H1 (cell line): ENCODE measurements at regions not wholly inside any gene's neighbourhood (a gene's known extent, or its start where the extent isn't known, plus 50 kb on each side); places are given as distances from the start of the nearest gene placed in this dataset.

Experiments
- CTCF ChIA-PET: fragments of 300-600 bp; sonication (Branson Sonifier 250); formaldehyde crosslinking; loops from one replicate; lab custom pipeline; 2021; ENCODE audit not compliant: partially characterized antibody; lab: Charles Lee
- POLR2A ChIA-PET: fragments of 300-600 bp; sonication (Branson Sonifier 250); formaldehyde crosslinking; loops from one replicate; lab custom pipeline; 2021; ENCODE audit warnings: inconsistent platforms; ENCODE audit not compliant: partially characterized antibody; lab: Charles Lee
- DNase-seq, 2 experiments: peaks; one replicate each; pipeline versions ENCODE4 v3.0.0 to v3.0.0-alpha.2; 2010 to 2022; ENCODE audit warnings: low spot score in 2 of 2, low read depth in 1 of 2, mixed read lengths in 1 of 2
- FAIRE-seq: peaks from 2 replicates; lab custom pipeline; 2011; peaks lifted over from hg19 to GRCh38; lab: Jason Lieb, UNC
- H2AFZ ChIP-seq: 2 replicates; pipeline ENCODE4 v1.8.1; 2012; ENCODE audit warnings: low read length, inconsistent platforms
- H2AK5ac ChIP-seq: 2 replicates; pipeline ENCODE4 v1.6.1; 2013; ENCODE audit warnings: low read depth, low read length
- H2BK120ac ChIP-seq: replicated peaks from 2 replicates; pipeline ENCODE3; 2013; ENCODE audit warnings: low read depth, low read length, inconsistent platforms
- H2BK12ac ChIP-seq: 2 replicates; pipeline ENCODE4 v1.6.1; 2013; ENCODE audit warnings: low read depth, low read length
- H2BK15ac ChIP-seq: 2 replicates; pipeline ENCODE4 v1.6.1; 2013; ENCODE audit warnings: low read length
- H2BK20ac ChIP-seq: 2 replicates; pipeline ENCODE4 v1.6.1; 2013; ENCODE audit warnings: low read length
- H2BK5ac ChIP-seq: 2 replicates; pipeline ENCODE4 v1.6.1; 2013; ENCODE audit warnings: low read depth, low read length
- H3K14ac ChIP-seq: 2 replicates; pipeline ENCODE4 v1.6.1; 2013; ENCODE audit warnings: inconsistent platforms; ENCODE audit not compliant: insufficient read length
- H3K18ac ChIP-seq: 2 replicates; pipeline ENCODE4 v1.6.1; 2013; ENCODE audit warnings: low read length; ENCODE audit errors: extremely low read depth
- H3K23ac ChIP-seq: 2 replicates; pipeline ENCODE4 v1.6.1; 2013; ENCODE audit warnings: inconsistent platforms; ENCODE audit not compliant: insufficient read length
- H3K23me2 ChIP-seq: 2 replicates; pipeline ENCODE4 v1.6.1; 2013; ENCODE audit warnings: low read depth, low read length
- H3K27ac ChIP-seq: 2 replicates; pipeline ENCODE4 v1.6.1; 2011; ENCODE audit warnings: low read depth, low read length, inconsistent platforms
- H3K27me3 ChIP-seq, 4 experiments: replicated peaks in 1 of 4; 1 replicate in 1 of 4; 2 replicates in 3 of 4; pipeline versions ENCODE4 v1.6.1 to v1.8.1; 2011 to 2013; ENCODE audit warnings: low read length in 3 of 4, mild to moderate bottlenecking in 3 of 4, inconsistent platforms in 2 of 4, mixed read lengths in 2 of 4, moderate library complexity in 1 of 4; ENCODE audit not compliant: control insufficient read depth in 3 of 4, insufficient read depth in 3 of 4; ENCODE audit errors: extremely low read depth in 1 of 4
- H3K36me3 ChIP-seq, 4 experiments: 2 replicates each; pipeline versions ENCODE4 v1.6.1 to v1.8.1; 2011 to 2013; ENCODE audit warnings: mild to moderate bottlenecking in 4 of 4, low read length in 3 of 4, moderate library complexity in 2 of 4, control low read depth in 1 of 4, inconsistent platforms in 1 of 4; ENCODE audit not compliant: insufficient read depth in 4 of 4, control insufficient read depth in 2 of 4
- H3K4ac ChIP-seq: replicated peaks from 2 replicates; pipeline ENCODE3; 2013; ENCODE audit warnings: low read length, low read depth, mixed read lengths, inconsistent platforms; ENCODE audit not compliant: insufficient read length
- H3K4me1 ChIP-seq, 4 experiments: replicated peaks in 1 of 4; 1 replicate in 1 of 4; 2 replicates in 3 of 4; pipeline versions ENCODE4 v1.6.1 to v1.8.1; 2011 to 2013; ENCODE audit warnings: low read length in 3 of 4, inconsistent platforms in 2 of 4, mixed read lengths in 1 of 4; ENCODE audit not compliant: insufficient read depth in 4 of 4, control insufficient read depth in 3 of 4
- H3K4me2 ChIP-seq, 2 experiments: 2 replicates each; pipeline versions ENCODE4 v1.6.1 to v1.8.1; 2011 to 2013; ENCODE audit warnings: low read depth in 2 of 2, low read length in 2 of 2, control low read depth in 1 of 2, inconsistent platforms in 1 of 2, mild to moderate bottlenecking in 1 of 2; ENCODE audit not compliant: insufficient read depth in 1 of 2
- H3K4me3 ChIP-seq, 4 experiments: fragments of 200-600, 300-600 bp in 1 of 4; sonication (generic), shearing (Covaris generic), sonication (Bioruptor Twin) in 1 of 4; 2 replicates each; pipeline versions ENCODE4 v1.5.1 to v1.8.1; 2011 to 2016; ENCODE audit warnings: low read length in 4 of 4, low read depth in 3 of 4, control low read depth in 2 of 4, inconsistent platforms in 2 of 4, mild to moderate bottlenecking in 2 of 4, mixed read lengths in 1 of 4, moderate library complexity in 1 of 4; ENCODE audit not compliant: insufficient read depth in 2 of 4; ENCODE audit errors: extremely low read depth in 1 of 4
- H3K56ac ChIP-seq: replicated peaks from 2 replicates; pipeline ENCODE3; 2013; ENCODE audit warnings: low read depth, mild to moderate bottlenecking, mixed read lengths, low read length, inconsistent platforms; ENCODE audit not compliant: insufficient read length
- H3K79me1 ChIP-seq: 2 replicates; pipeline ENCODE4 v1.6.1; 2013; ENCODE audit warnings: low read depth, low read length, control low read depth
- H3K79me2 ChIP-seq, 2 experiments: 2 replicates each; pipeline versions ENCODE4 v1.6.1 to v1.8.1; 2012 to 2013; ENCODE audit warnings: low read length in 2 of 2, mild to moderate bottlenecking in 2 of 2, inconsistent platforms in 1 of 2; ENCODE audit not compliant: insufficient read depth in 2 of 2, control insufficient read depth in 1 of 2
- H3K9ac ChIP-seq, 4 experiments: replicated peaks in 1 of 4; 1 replicate in 1 of 4; 2 replicates in 3 of 4; pipeline versions ENCODE4 v1.6.1 to v1.8.1; 2011 to 2013; ENCODE audit warnings: low read depth in 3 of 4, low read length in 3 of 4, control low read depth in 2 of 4, mild to moderate bottlenecking in 2 of 4, moderate library complexity in 2 of 4, inconsistent platforms in 1 of 4; ENCODE audit errors: extremely low read depth in 1 of 4
- H3K9me3 ChIP-seq, 2 experiments: 2 replicates each; pipeline versions ENCODE4 v1.6.1 to v1.8.1; 2012 to 2013; ENCODE audit warnings: mild to moderate bottlenecking in 2 of 2, moderate library complexity in 2 of 2, control low read depth in 1 of 2, inconsistent platforms in 1 of 2, low read depth in 1 of 2, low read length in 1 of 2, mixed read lengths in 1 of 2; ENCODE audit not compliant: insufficient read depth in 2 of 2
- H4K20me1 ChIP-seq, 2 experiments: replicated peaks in 1 of 2; 2 replicates each; pipeline versions ENCODE3 to v1.8.1; 2011 to 2013; ENCODE audit warnings: inconsistent platforms in 2 of 2, low read length in 2 of 2, mild to moderate bottlenecking in 1 of 2; ENCODE audit not compliant: insufficient read depth in 2 of 2, control insufficient read depth in 1 of 2
- H4K5ac ChIP-seq: 2 replicates; pipeline ENCODE4 v1.6.1; 2013; ENCODE audit warnings: low read length, low read depth, mixed read lengths, inconsistent platforms; ENCODE audit not compliant: insufficient read length
- H4K8ac ChIP-seq: 2 replicates; pipeline ENCODE4 v1.8.0; 2013; ENCODE audit warnings: mild to moderate bottlenecking, moderate library complexity, low read length, inconsistent platforms; ENCODE audit not compliant: insufficient read depth; ENCODE audit errors: extremely low read depth
- H4K91ac ChIP-seq: replicated peaks from 2 replicates; pipeline ENCODE3; 2013; ENCODE audit warnings: low read length, mixed read lengths, inconsistent platforms; ENCODE audit not compliant: insufficient read length
- BRCA1 ChIP-seq: IDR thresholded peaks from 2 replicates; pipeline ENCODE4 v1.6.1; 2012; ENCODE audit warnings: low read depth, low read length, improper control_type of control experiment
- CHD1 ChIP-seq: IDR thresholded peaks from 2 replicates; pipeline ENCODE4 v1.6.1; 2012; ENCODE audit warnings: low read depth, low read length, improper control_type of control experiment
- EGR1 ChIP-seq: IDR thresholded peaks from 2 replicates; pipeline ENCODE4 v1.6.1; 2011; ENCODE audit warnings: low read depth, low read length, borderline replicate concordance
- HDAC6 ChIP-seq: IDR thresholded peaks from one replicate; pipeline ENCODE4 v1.7.1; 2012; ENCODE audit warnings: low read depth, mild to moderate bottlenecking, inconsistent platforms, low read length, moderate library complexity
- KDM1A ChIP-seq: fragments of 200-600, 300-600 bp; sonication (generic); IDR thresholded peaks from 2 replicates; pipeline ENCODE4 v1.7.1; 2016; ENCODE audit warnings: mild to moderate bottlenecking, low read length, borderline replicate concordance
- KDM5A ChIP-seq: fragments of 200-600 bp; IDR thresholded peaks from 2 replicates; pipeline ENCODE4 v1.7.1; 2012; ENCODE audit warnings: mild to moderate bottlenecking, low read length, inconsistent platforms, mixed read lengths
- POLR2A ChIP-seq, 2 experiments: IDR thresholded peaks; 1 replicate in 1 of 2; 2 replicates in 1 of 2; pipeline ENCODE4 v1.6.1; 2011; ENCODE audit warnings: low read depth in 2 of 2, low read length in 2 of 2, mild to moderate bottlenecking in 2 of 2; ENCODE audit errors: control extremely low read depth in 1 of 2
- TAF1 ChIP-seq: IDR thresholded peaks from 2 replicates; pipeline ENCODE4 v1.6.1; 2011; ENCODE audit warnings: mild to moderate bottlenecking, low read depth, low read length
- YY1 ChIP-seq: IDR thresholded peaks from 2 replicates; pipeline ENCODE4 v1.6.1; 2011; ENCODE audit warnings: low read depth, mild to moderate bottlenecking, low read length
- WGBS, 2 experiments: shearing (Covaris generic) in 1 of 2; methylation state at CpG; one replicate each; pipeline versions ENCODE4 v1.1.6 to v1.1.7; 2013 to 2015; ENCODE audit warnings: low lambda C conversion rate in 2 of 2, mixed read lengths in 2 of 2, inconsistent platforms in 1 of 2, low coverage in 1 of 2, missing lambda C conversion rate in 1 of 2; ENCODE audit not compliant: insufficient replicate concordance in 2 of 2, insufficient coverage in 1 of 2, insufficient read length in 1 of 2; ENCODE audit errors: extremely low coverage in 1 of 2, missing lambda C conversion rate in 1 of 2; 5-methylcytosine and 5-hydroxymethylcytosine counted together
- TF ChIP-seq, protein P1 (sequence below), 3 experiments: IDR thresholded peaks; 1 replicate in 2 of 3; 2 replicates in 1 of 3; pipeline versions ENCODE4 v1.5.1 to v1.6.1; 2011; ENCODE audit warnings: low read length in 3 of 3, mild to moderate bottlenecking in 3 of 3, inconsistent platforms in 2 of 3, low read depth in 1 of 3, moderate library complexity in 1 of 3; ENCODE audit not compliant: insufficient read depth in 1 of 3; ENCODE audit errors: control extremely low read depth in 1 of 3
- TF ChIP-seq, protein P2 (sequence below): IDR thresholded peaks from 2 replicates; pipeline ENCODE4 v1.6.1; 2012; ENCODE audit warnings: inconsistent platforms

DNA sequence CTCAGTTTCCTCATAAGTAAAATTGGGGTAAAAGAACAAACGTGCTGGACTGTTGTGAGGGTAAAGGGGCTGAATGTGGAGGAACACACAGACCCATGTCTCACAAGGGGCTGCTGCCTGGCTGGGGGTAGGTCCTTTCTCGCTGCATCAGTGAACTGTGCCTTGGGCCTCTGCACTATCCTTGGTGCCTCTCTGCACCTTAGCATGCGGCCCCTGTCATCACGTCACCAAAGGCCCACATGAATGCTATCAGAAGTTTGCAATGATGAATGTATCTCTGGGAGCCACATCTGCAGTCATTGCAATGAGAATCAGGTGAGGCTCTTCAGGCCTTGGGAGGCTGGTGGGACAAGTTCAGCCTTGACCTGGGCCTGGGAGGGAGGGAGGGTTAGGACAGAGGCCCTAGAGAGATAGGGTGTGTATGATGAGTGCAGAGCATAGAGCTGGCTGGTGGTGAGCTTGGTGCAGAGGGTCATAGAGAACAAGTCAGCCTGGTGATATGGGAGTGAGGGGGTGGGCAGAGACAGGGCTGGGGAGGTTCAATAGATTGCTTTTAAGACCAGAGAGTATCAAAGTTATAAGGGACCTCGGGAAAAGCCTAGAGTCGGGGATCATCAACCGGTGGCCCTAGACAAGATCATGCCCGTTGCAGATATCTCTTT is 308.4 kb downstream of the RPS24 start:
- no peak overlapping the region for H3K4me2 ChIP-seq
- H2AFZ ChIP-seq: no peak overlapping the region
- POLR2A ChIA-PET: no interaction called here
- H3K56ac ChIP-seq: no peak overlapping the region
- no peaks in the 10 kb centered on the region; the same call in 1 of the 2 replicates for H3K23me2 ChIP-seq
- DNase-seq: peak in 1 of 2 experiments; percentile 17
- no peaks in the 10 kb centered on the region for H3K4me1 ChIP-seq
- no peaks in the 10 kb centered on the region; a peak in 1 of 7 replicates for H3K27me3 ChIP-seq
- no peaks in the 10 kb centered on the region for H4K20me1 ChIP-seq
- H3K27ac ChIP-seq: no peak overlapping the region
- H3K4ac ChIP-seq: no peak overlapping the region
- no peak overlapping the region for H3K4me3 ChIP-seq
- H4K8ac ChIP-seq: no peak overlapping the region
- H3K18ac ChIP-seq: no peak overlapping the region
- no peak overlapping the region for H2AK5ac ChIP-seq
- H2BK15ac ChIP-seq: no peak overlapping the region
- H3K9ac ChIP-seq: no peak overlapping the region
- H2BK12ac ChIP-seq: no peak overlapping the region
- H3K79me2 ChIP-seq: no peaks in the 10 kb centered on the region
- no peak overlapping the region for H3K23ac ChIP-seq
- no peak overlapping the region for H3K14ac ChIP-seq
- H2BK5ac ChIP-seq: no peak overlapping the region
- H3K9me3 ChIP-seq: no peaks in the 10 kb centered on the region
- no peak overlapping the region for H4K5ac ChIP-seq
- H2BK120ac ChIP-seq: no peak overlapping the region
- H4K91ac ChIP-seq: peak overlapping the region; percentile 18
- FAIRE-seq: no peak
- no peak overlapping the region for H2BK20ac ChIP-seq
- 86% methylated on average over 8 of the region's 8 CpGs; no CpG with 5 or more reads in 1 of the 2 experiments for WGBS, 2 experiments
- CTCF ChIA-PET: no interaction called here
- H3K79me1 ChIP-seq: no peaks in the 10 kb centered on the region
- no peaks in the 10 kb centered on the region for H3K36me3 ChIP-seq
- TF ChIP-seq, protein P1, sequence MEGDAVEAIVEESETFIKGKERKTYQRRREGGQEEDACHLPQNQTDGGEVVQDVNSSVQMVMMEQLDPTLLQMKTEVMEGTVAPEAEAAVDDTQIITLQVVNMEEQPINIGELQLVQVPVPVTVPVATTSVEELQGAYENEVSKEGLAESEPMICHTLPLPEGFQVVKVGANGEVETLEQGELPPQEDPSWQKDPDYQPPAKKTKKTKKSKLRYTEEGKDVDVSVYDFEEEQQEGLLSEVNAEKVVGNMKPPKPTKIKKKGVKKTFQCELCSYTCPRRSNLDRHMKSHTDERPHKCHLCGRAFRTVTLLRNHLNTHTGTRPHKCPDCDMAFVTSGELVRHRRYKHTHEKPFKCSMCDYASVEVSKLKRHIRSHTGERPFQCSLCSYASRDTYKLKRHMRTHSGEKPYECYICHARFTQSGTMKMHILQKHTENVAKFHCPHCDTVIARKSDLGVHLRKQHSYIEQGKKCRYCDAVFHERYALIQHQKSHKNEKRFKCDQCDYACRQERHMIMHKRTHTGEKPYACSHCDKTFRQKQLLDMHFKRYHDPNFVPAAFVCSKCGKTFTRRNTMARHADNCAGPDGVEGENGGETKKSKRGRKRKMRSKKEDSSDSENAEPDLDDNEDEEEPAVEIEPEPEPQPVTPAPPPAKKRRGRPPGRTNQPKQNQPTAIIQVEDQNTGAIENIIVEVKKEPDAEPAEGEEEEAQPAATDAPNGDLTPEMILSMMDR (IDR thresholded peaks at IDR 0.05; ENCODE audit: control extremely low read depth in 1 of 3, insufficient read depth in 1 of 3, low read depth in 1 of 3, low read length in 3 of 3): no peak
- TF ChIP-seq EGR1: no peak
- TF ChIP-seq CHD1: no peak
- TF ChIP-seq BRCA1: no peak
- TF ChIP-seq, protein P2, sequence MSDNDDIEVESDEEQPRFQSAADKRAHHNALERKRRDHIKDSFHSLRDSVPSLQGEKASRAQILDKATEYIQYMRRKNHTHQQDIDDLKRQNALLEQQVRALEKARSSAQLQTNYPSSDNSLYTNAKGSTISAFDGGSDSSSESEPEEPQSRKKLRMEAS: no peak
- no peak for TF ChIP-seq POLR2A (IDR thresholded peaks at IDR 0.05; ENCODE audit: control extremely low read depth in 1 of 2, low read depth in 2 of 2, low read length in 2 of 2)
- no peak for TF ChIP-seq HDAC6
- TF ChIP-seq TAF1: no peak
- TF ChIP-seq YY1: no peak
- no peak for TF ChIP-seq KDM1A
- no peak for TF ChIP-seq KDM5A
